ENCODE measurements at regions not wholly inside any gene's neighbourhood (a gene's known extent, or its start where the extent isn't known, plus 50 kb on each side); places are given as distances from the start of the nearest gene placed in this dataset.

GRCh38 chr14:98309591-98309990 is 962.4 kb downstream of the BCL11B start:
- Histone ChIP-seq H2BK12ac (ENCODE audit: low read length) (no peak overlapping the region), H2AFZ (ENCODE audit: low read length) (no peak overlapping the region), H3K14ac (ENCODE audit: low read length) (no peak overlapping the region), H4K91ac (ENCODE audit: low read depth, low read length, poor library complexity) (no peak overlapping the region), H3K4ac (ENCODE audit: low read length) (no peak overlapping the region), H3K4me3 (ENCODE audit: low read length in 2 of 2) (no peak overlapping the region), H4K8ac (ENCODE audit: low read depth, low read length) (no peak overlapping the region), H3K79me1 (ENCODE audit: low read depth, low read length) (no peaks in the 10 kb centered on the region), H3K27me3 (ENCODE audit: control insufficient read depth in 3 of 3, insufficient read depth in 3 of 3, low read depth in 1 of 3, low read length in 3 of 3) (no peaks in the 10 kb centered on the region), H2BK5ac (ENCODE audit: low read length) (no peak overlapping the region), H2BK15ac (ENCODE audit: low read length) (no peak overlapping the region), H2BK120ac (ENCODE audit: low read depth, low read length) (no peak overlapping the region), H3K4me2 (ENCODE audit: insufficient read depth, low read length, poor library complexity, severe bottlenecking) (no peak overlapping the region), H3K36me3 (replicated peaks in 1 of 2; ENCODE audit: control insufficient read depth in 2 of 2, insufficient read depth in 2 of 2, low read length in 2 of 2) (no peaks in the 10 kb centered on the region), H3K23ac (ENCODE audit: low read depth, low read length, poor library complexity) (no peak overlapping the region), H3K9ac (ENCODE audit: low read depth, low read length, poor library complexity) (no peak overlapping the region), H3K4me1 (ENCODE audit: control insufficient read depth in 2 of 2, insufficient read depth in 1 of 2, low read depth in 1 of 2, low read length in 2 of 2) (no peaks in the 10 kb centered on the region), H3K9me3 (replicated peaks in 1 of 2; ENCODE audit: control insufficient read depth in 2 of 2, insufficient read depth in 1 of 2, low read depth in 1 of 2, low read length in 2 of 2) (no peaks in the 10 kb centered on the region), H3K27ac (replicated peaks; ENCODE audit: low read length) (no peak overlapping the region), H3K18ac (ENCODE audit: low read length) (no peak overlapping the region), H2AK5ac (ENCODE audit: low read depth, low read length) (no peak overlapping the region)
- WGBS, 2 donors (ENCODE audit: extremely low coverage in 2 of 2, insufficient read length in 2 of 2, insufficient replicate concordance in 1 of 2): no CpG with 5 or more reads among the region's 1 CpG
- DNase-seq (ENCODE audit: low spot score): no peak

DNA sequence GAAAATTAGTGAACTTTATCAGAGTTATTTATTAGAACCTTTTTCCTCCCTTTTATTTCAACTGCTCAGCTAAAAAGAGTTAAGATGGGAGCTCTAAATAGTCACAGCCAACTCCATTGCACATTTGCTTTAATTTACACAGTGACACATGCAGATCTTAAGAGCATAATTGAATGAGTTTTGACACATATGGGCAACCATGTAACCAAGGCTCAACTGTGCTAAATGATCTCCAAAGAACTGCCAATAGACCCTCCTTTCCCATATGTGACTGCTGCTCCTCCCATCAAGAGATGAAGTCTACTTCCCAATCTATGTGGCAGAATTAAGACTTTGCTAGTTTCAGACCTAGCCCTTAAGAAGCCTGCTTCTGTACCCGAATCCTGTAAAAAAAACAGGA is 960.0 kb downstream of the BCL11B start:
- Histone ChIP-seq H3K4me3 (ENCODE audit: low read length in 2 of 2) (no peak overlapping the region), H3K14ac (ENCODE audit: low read length) (no peak overlapping the region), H3K79me1 (ENCODE audit: low read depth, low read length) (no peaks in the 10 kb centered on the region), H2AFZ (ENCODE audit: low read length) (no peak overlapping the region), H3K18ac (ENCODE audit: low read length) (no peak overlapping the region), H2AK5ac (ENCODE audit: low read depth, low read length) (no peak overlapping the region), H3K36me3 (replicated peaks in 1 of 2; ENCODE audit: control insufficient read depth in 2 of 2, insufficient read depth in 2 of 2, low read length in 2 of 2) (no peaks in the 10 kb centered on the region), H3K4ac (ENCODE audit: low read length) (no peak overlapping the region), H2BK5ac (ENCODE audit: low read length) (no peak overlapping the region), H2BK15ac (ENCODE audit: low read length) (no peak overlapping the region), H3K27me3 (ENCODE audit: control insufficient read depth in 3 of 3, insufficient read depth in 3 of 3, low read depth in 1 of 3, low read length in 3 of 3) (no peaks in the 10 kb centered on the region), H2BK12ac (ENCODE audit: low read length) (no peak overlapping the region), H2BK120ac (ENCODE audit: low read depth, low read length) (no peak overlapping the region), H3K27ac (replicated peaks; ENCODE audit: low read length) (no peak overlapping the region), H4K91ac (ENCODE audit: low read depth, low read length, poor library complexity) (no peak overlapping the region), H3K4me2 (ENCODE audit: insufficient read depth, low read length, poor library complexity, severe bottlenecking) (no peak overlapping the region), H3K4me1 (ENCODE audit: control insufficient read depth in 2 of 2, insufficient read depth in 1 of 2, low read depth in 1 of 2, low read length in 2 of 2) (no peaks in the 10 kb centered on the region), H3K23ac (ENCODE audit: low read depth, low read length, poor library complexity) (no peak overlapping the region), H3K9ac (ENCODE audit: low read depth, low read length, poor library complexity) (no peak overlapping the region), H3K9me3 (replicated peaks in 1 of 2; ENCODE audit: control insufficient read depth in 2 of 2, insufficient read depth in 1 of 2, low read depth in 1 of 2, low read length in 2 of 2) (no peaks in the 10 kb centered on the region), H4K8ac (ENCODE audit: low read depth, low read length) (no peak overlapping the region)
- no CpG with 5 or more reads among the region's 1 CpG for WGBS, 2 donors (ENCODE audit: extremely low coverage in 2 of 2, insufficient read length in 2 of 2, insufficient replicate concordance in 1 of 2)
- DNase-seq (ENCODE audit: low spot score): no peak

DNA sequence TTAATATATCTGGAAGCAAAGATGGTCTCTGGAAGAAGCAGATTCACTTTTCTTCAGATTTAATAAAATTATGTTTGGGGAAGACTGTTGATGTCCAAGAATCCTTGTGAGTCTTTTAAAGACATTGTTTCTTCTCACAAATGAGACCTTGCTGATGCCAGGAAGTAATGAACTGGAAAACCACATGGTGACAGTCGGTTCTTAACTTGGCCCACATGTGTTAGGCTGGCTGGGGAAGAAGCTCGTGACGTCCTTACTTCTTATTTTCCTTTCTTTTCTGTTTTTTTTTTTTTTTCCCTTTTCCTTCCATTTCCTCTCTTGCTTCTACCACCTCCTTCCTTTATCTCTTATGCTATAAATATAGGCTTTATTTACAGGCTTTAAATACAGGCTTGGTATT is 950.2 kb downstream of the BCL11B start:
- Histone ChIP-seq H3K4ac (ENCODE audit: low read length) (no peak overlapping the region), H3K36me3 (replicated peaks in 1 of 2; ENCODE audit: control insufficient read depth in 2 of 2, insufficient read depth in 2 of 2, low read length in 2 of 2) (no peaks in the 10 kb centered on the region), H2BK15ac (ENCODE audit: low read length) (no peak overlapping the region), H3K4me3 (ENCODE audit: low read length in 2 of 2) (no peak overlapping the region), H3K4me1 (ENCODE audit: control insufficient read depth in 2 of 2, insufficient read depth in 1 of 2, low read depth in 1 of 2, low read length in 2 of 2) (no peaks in the 10 kb centered on the region), H3K9ac (ENCODE audit: low read depth, low read length, poor library complexity) (no peak overlapping the region), H4K91ac (ENCODE audit: low read depth, low read length, poor library complexity) (no peak overlapping the region), H4K8ac (ENCODE audit: low read depth, low read length) (no peak overlapping the region), H3K4me2 (ENCODE audit: insufficient read depth, low read length, poor library complexity, severe bottlenecking) (no peak overlapping the region), H3K14ac (ENCODE audit: low read length) (no peak overlapping the region), H3K27me3 (ENCODE audit: control insufficient read depth in 3 of 3, insufficient read depth in 3 of 3, low read depth in 1 of 3, low read length in 3 of 3) (no peaks in the 10 kb centered on the region), H3K79me1 (ENCODE audit: low read depth, low read length) (no peaks in the 10 kb centered on the region), H3K23ac (ENCODE audit: low read depth, low read length, poor library complexity) (no peak overlapping the region), H2BK12ac (ENCODE audit: low read length) (no peak overlapping the region), H3K9me3 (replicated peaks in 1 of 2; ENCODE audit: control insufficient read depth in 2 of 2, insufficient read depth in 1 of 2, low read depth in 1 of 2, low read length in 2 of 2) (no peaks in the 10 kb centered on the region), H2BK120ac (ENCODE audit: low read depth, low read length) (no peak overlapping the region), H2AFZ (ENCODE audit: low read length) (no peak overlapping the region), H3K18ac (ENCODE audit: low read length) (no peak overlapping the region), H2AK5ac (ENCODE audit: low read depth, low read length) (no peak overlapping the region), H3K27ac (replicated peaks; ENCODE audit: low read length) (no peak overlapping the region), H2BK5ac (ENCODE audit: low read length) (no peak overlapping the region)
- no peak for DNase-seq (ENCODE audit: low spot score)
- no CpG with 5 or more reads among the region's 3 CpGs for WGBS, 2 donors (ENCODE audit: extremely low coverage in 2 of 2, insufficient read length in 2 of 2, insufficient replicate concordance in 1 of 2)

DNA sequence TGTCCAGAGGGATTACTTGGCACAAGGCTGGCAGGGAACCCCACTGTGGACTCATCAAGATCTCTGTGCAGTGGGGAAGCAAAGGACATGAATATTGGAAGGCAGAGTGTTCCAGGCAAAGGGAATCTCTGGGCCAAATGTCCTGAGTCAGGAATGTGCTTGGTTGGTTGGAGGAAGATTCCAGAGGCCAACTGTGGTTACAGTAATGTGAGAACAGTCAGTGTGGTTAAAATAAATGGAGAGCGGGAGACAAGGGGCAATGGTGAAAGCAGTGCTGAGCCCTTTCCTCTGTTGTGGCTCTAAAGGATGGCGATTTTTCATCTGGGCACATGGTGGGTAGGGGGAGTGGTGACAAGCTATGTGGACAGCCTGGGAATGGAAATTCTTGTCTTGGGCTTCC is 948.2 kb downstream of the BCL11B start:
- no CpG with 5 or more reads among the region's 2 CpGs for WGBS, 2 donors (ENCODE audit: extremely low coverage in 2 of 2, insufficient read length in 2 of 2, insufficient replicate concordance in 1 of 2)
- Histone ChIP-seq H2AFZ (ENCODE audit: low read length) (no peak overlapping the region), H3K36me3 (replicated peaks in 1 of 2; ENCODE audit: control insufficient read depth in 2 of 2, insufficient read depth in 2 of 2, low read length in 2 of 2) (no peaks in the 10 kb centered on the region)

More for the DNA sequence above, 948.2 kb downstream of the BCL11B start:
- Histone ChIP-seq H2BK15ac (ENCODE audit: low read length) (no peak overlapping the region), H2BK5ac (ENCODE audit: low read length) (no peak overlapping the region), H2BK120ac (ENCODE audit: low read depth, low read length) (no peak overlapping the region), H3K27me3 (ENCODE audit: control insufficient read depth in 3 of 3, insufficient read depth in 3 of 3, low read depth in 1 of 3, low read length in 3 of 3) (no peaks in the 10 kb centered on the region), H3K18ac (ENCODE audit: low read length) (no peak overlapping the region), H3K4me3 (ENCODE audit: low read length in 2 of 2) (no peak overlapping the region), H3K23ac (ENCODE audit: low read depth, low read length, poor library complexity) (no peak overlapping the region), H3K9me3 (replicated peaks in 1 of 2; ENCODE audit: control insufficient read depth in 2 of 2, insufficient read depth in 1 of 2, low read depth in 1 of 2, low read length in 2 of 2) (no peaks in the 10 kb centered on the region), H3K9ac (ENCODE audit: low read depth, low read length, poor library complexity) (no peak overlapping the region), H3K27ac (replicated peaks; ENCODE audit: low read length) (no peak overlapping the region), H2AK5ac (ENCODE audit: low read depth, low read length) (no peak overlapping the region), H3K14ac (ENCODE audit: low read length) (no peak overlapping the region), H3K4me2 (ENCODE audit: insufficient read depth, low read length, poor library complexity, severe bottlenecking) (no peak overlapping the region), H4K8ac (ENCODE audit: low read depth, low read length) (no peak overlapping the region), H3K4me1 (ENCODE audit: control insufficient read depth in 2 of 2, insufficient read depth in 1 of 2, low read depth in 1 of 2, low read length in 2 of 2) (no peaks in the 10 kb centered on the region), H3K4ac (ENCODE audit: low read length) (no peak overlapping the region), H2BK12ac (ENCODE audit: low read length) (no peak overlapping the region), H3K79me1 (ENCODE audit: low read depth, low read length) (no peaks in the 10 kb centered on the region), H4K91ac (ENCODE audit: low read depth, low read length, poor library complexity) (no peak overlapping the region)
- no peak for DNase-seq (ENCODE audit: low spot score)
